Hepatocyte (in vitro differentiated cells): ENCODE measurements at regions not wholly inside any gene's neighbourhood (a gene's known extent, or its start where the extent isn't known, plus 50 kb on each side); places are given as distances from the start of the nearest gene placed in this dataset.

ENCODE experiments used
- DNase-seq: peaks from one replicate; pipeline ENCODE4 v3.0.0-alpha.2; 2016; ENCODE audit warnings: low spot score
- H2AFZ ChIP-seq: fragments of 200-600 bp; sonication (generic); 2 replicates; pipeline ENCODE4 v1.6.0; 2016; ENCODE audit warnings: antibody characterized with exemption, mild to moderate bottlenecking
- H3K27ac ChIP-seq: fragments of 200-600 bp; sonication (generic); 2 replicates; pipeline ENCODE4 v1.5.1; 2016; ENCODE audit warnings: mild to moderate bottlenecking
- H3K27me3 ChIP-seq: fragments of 200-600 bp; sonication (generic); 2 replicates; pipeline ENCODE4 v1.6.1; 2016
- H3K36me3 ChIP-seq: fragments of 200-600 bp; sonication (generic); replicated peaks from 2 replicates; pipeline ENCODE4 v1.5.1; 2016; ENCODE audit warnings: low read depth; ENCODE audit not compliant: insufficient read depth
- H3K4me1 ChIP-seq: fragments of 200-600 bp; sonication (generic); 2 replicates; pipeline ENCODE4 v1.5.1; 2016; ENCODE audit warnings: mild to moderate bottlenecking, moderate library complexity; ENCODE audit not compliant: insufficient read depth
- H3K4me2 ChIP-seq: fragments of 200-600 bp; sonication (generic); 2 replicates; pipeline ENCODE4 v1.6.0; 2016
- H3K4me3 ChIP-seq: fragments of 200-600 bp; sonication (generic); 2 replicates; pipeline ENCODE4 v1.5.1; 2016; ENCODE audit warnings: mild to moderate bottlenecking
- H3K79me2 ChIP-seq: fragments of 200-600 bp; sonication (generic); 2 replicates; pipeline ENCODE4 v1.6.0; 2017; ENCODE audit warnings: mild to moderate bottlenecking
- H3K9me2 ChIP-seq: fragments of 200-600 bp; sonication (generic); replicated peaks from 2 replicates; pipeline ENCODE4 v1.6.0; 2017; ENCODE audit warnings: mild to moderate bottlenecking; ENCODE audit not compliant: insufficient read depth
- H3K9me3 ChIP-seq: fragments of 200-600 bp; sonication (generic); 2 replicates; pipeline ENCODE4 v1.5.1; 2016; ENCODE audit warnings: low read depth, mild to moderate bottlenecking
- H4K20me1 ChIP-seq: fragments of 200-600 bp; sonication (generic); 2 replicates; pipeline ENCODE4 v1.6.0; 2016; ENCODE audit warnings: mild to moderate bottlenecking; ENCODE audit not compliant: insufficient read depth, poor library complexity, severe bottlenecking
- EZH2 ChIP-seq: fragments of 200-600 bp; sonication (generic); IDR thresholded peaks from 2 replicates; pipeline ENCODE4 v1.6.1; 2016; ENCODE audit warnings: antibody characterized with exemption, mild to moderate bottlenecking, borderline replicate concordance
- EZH2phosphoT487 ChIP-seq: fragments of 200-600 bp; sonication (generic); IDR thresholded peaks from one replicate; pipeline ENCODE4 v1.6.1; 2018; ENCODE audit warnings: antibody characterized with exemption, mild to moderate bottlenecking, low read depth, moderate library complexity; ENCODE audit not compliant: unreplicated experiment, severe bottlenecking
- WGBS: methylation state at CpG from one replicate; pipeline ENCODE4 v1.1.6; 2016; ENCODE audit warnings: low lambda C conversion rate; ENCODE audit errors: missing lambda C conversion rate; 5-methylcytosine and 5-hydroxymethylcytosine counted together
- TF ChIP-seq, protein P1 (sequence below): fragments of 200-600 bp; sonication (generic); IDR thresholded peaks from 2 replicates; pipeline ENCODE4 v1.5.1; 2016; ENCODE audit warnings: antibody characterized with exemption, mild to moderate bottlenecking; ENCODE audit not compliant: poor library complexity

DNA sequence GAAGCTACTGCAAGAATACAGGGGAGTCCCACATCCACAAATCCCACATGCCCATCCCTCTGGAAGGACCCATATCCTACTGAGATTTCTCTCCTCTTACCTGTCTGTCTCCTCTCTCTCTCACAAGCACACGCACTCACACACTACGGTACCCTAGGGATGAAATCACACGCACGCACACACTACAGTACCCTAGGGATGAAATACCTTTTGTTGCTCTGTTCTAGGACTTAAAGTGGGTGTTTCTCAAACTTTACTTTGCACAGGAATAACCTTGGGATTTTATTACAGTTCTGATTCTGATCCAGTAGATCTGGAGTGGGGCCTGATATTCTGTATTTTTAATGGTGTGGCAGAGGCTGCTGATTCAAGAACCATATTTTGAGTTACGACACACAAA, 622.2 kb upstream of the ZNF385D start:
- H3K9me3 ChIP-seq, result no peaks in the 10 kb centered on the region
- H3K4me1 ChIP-seq, result no peaks in the 10 kb centered on the region
- no peaks in the 10 kb centered on the region for H3K79me2 ChIP-seq
- H3K36me3 ChIP-seq, result no peaks in the 10 kb centered on the region
- no peaks in the 10 kb centered on the region for H3K9me2 ChIP-seq
- H3K4me3 ChIP-seq, result no peak overlapping the region
- H4K20me1 ChIP-seq, result no peaks in the 10 kb centered on the region
- H3K27me3 ChIP-seq, result peaks cover 53% of the 10 kb centered on the region
- peak overlapping the region; percentile 92 for H3K4me2 ChIP-seq
- no peak overlapping the region for H2AFZ ChIP-seq
- DNase-seq, result no peak
- TF ChIP-seq EZH2 (no peak), EZH2phosphoT487 (no peak)
- TF ChIP-seq, protein P1, sequence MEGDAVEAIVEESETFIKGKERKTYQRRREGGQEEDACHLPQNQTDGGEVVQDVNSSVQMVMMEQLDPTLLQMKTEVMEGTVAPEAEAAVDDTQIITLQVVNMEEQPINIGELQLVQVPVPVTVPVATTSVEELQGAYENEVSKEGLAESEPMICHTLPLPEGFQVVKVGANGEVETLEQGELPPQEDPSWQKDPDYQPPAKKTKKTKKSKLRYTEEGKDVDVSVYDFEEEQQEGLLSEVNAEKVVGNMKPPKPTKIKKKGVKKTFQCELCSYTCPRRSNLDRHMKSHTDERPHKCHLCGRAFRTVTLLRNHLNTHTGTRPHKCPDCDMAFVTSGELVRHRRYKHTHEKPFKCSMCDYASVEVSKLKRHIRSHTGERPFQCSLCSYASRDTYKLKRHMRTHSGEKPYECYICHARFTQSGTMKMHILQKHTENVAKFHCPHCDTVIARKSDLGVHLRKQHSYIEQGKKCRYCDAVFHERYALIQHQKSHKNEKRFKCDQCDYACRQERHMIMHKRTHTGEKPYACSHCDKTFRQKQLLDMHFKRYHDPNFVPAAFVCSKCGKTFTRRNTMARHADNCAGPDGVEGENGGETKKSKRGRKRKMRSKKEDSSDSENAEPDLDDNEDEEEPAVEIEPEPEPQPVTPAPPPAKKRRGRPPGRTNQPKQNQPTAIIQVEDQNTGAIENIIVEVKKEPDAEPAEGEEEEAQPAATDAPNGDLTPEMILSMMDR, result no peak
- H3K27ac ChIP-seq, result no peak overlapping the region
- WGBS, result 94% methylated on average over 5 of the region's 5 CpGs

DNA sequence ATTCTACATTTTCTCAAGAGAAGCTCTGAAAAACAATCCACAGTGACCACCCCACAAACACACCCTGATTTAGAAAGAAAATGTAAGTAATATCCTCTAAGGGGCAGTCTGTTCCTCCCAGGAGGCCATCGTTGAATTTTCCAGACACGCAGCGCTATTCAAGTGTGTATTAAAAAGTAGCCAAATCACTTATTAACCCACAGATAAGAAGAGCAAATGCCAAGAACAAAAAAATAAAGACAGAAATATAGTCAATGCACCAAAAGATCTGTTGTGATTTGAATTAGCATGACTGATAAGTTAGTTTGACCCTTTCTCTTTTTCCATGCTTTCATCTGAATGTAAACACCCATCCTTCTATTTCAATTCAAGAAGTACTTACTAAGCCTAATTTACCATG, 622.8 kb upstream of the ZNF385D start:
- TF ChIP-seq, protein P1, result no peak
- TF ChIP-seq EZH2, result no peak
- TF ChIP-seq EZH2phosphoT487, result no peak
- Histone ChIP-seq H3K9me2 (no peaks in the 10 kb centered on the region), H4K20me1 (no peaks in the 10 kb centered on the region), H3K4me3 (no peak overlapping the region), H3K9me3 (no peaks in the 10 kb centered on the region), H3K4me2 (no peak overlapping the region), H3K36me3 (no peaks in the 10 kb centered on the region), H3K27ac (no peak overlapping the region), H3K27me3 (peaks cover 53% of the 10 kb centered on the region), H3K4me1 (no peaks in the 10 kb centered on the region), H2AFZ (no peak overlapping the region), H3K79me2 (no peaks in the 10 kb centered on the region)
- no peak for DNase-seq
- 89% methylated on average over 3 of the region's 3 CpGs for WGBS

DNA sequence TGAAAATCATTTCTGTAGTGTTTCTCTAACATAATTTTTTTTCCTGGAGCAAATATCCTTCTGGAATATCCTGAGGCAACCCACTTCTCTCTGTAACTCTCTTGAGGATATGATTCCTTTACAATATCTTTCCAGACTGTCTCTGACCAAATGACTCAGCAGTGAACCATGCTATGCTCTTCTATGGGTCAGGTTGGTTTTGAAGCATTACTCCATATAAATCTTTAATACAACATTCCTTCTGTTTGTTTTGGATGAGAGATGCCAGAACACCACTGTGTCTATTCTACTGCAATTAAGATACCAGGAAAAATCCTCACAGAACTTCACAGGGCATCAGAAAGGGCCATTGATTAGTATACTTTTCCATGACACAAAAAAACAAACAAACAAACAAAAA, 626.4 kb upstream of the ZNF385D start:
- Histone ChIP-seq H3K36me3 (no peaks in the 10 kb centered on the region), H3K4me3 (no peak overlapping the region), H4K20me1 (no peaks in the 10 kb centered on the region), H3K27ac (no peak overlapping the region), H3K9me3 (no peaks in the 10 kb centered on the region), H3K79me2 (no peaks in the 10 kb centered on the region), H3K27me3 (peaks cover 28% of the 10 kb centered on the region), H2AFZ (no peak overlapping the region), H3K9me2 (no peaks in the 10 kb centered on the region), H3K4me2 (no peak overlapping the region), H3K4me1 (no peaks in the 10 kb centered on the region)
- no peak for DNase-seq
- TF ChIP-seq EZH2phosphoT487 (no peak), EZH2 (no peak)
- TF ChIP-seq, protein P1, result no peak

DNA sequence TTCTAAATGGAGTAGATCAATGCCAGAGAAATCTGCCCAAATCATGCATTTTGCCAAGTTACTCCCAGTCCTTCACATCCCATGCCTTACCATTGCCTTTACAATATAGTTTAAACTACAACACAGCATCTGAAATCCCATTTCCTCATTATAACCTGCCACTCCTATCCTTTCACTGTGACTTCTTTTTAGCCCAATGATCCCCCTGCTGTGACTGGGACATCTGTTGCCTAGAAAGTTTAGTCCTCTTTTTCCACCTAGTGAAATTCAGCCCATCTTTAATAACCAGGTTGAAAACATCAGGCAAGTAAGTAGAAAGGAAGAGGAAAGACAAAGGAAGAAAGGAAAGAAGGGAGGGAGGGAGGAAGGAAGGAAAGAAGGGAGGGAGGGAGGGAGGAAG, 627.9 kb upstream of the ZNF385D start:
- no peak overlapping the region for H3K27ac ChIP-seq
- H3K4me3 ChIP-seq, result no peak overlapping the region
- H4K20me1 ChIP-seq, result no peaks in the 10 kb centered on the region
- peaks cover 14% of the 10 kb centered on the region for H3K27me3 ChIP-seq
- no peaks in the 10 kb centered on the region for H3K4me1 ChIP-seq
- H2AFZ ChIP-seq, result no peak overlapping the region
- no peaks in the 10 kb centered on the region for H3K9me3 ChIP-seq
- H3K4me2 ChIP-seq, result no peak overlapping the region
- H3K36me3 ChIP-seq, result no peaks in the 10 kb centered on the region
- no peak for TF ChIP-seq EZH2phosphoT487
- TF ChIP-seq, protein P1, result no peak
- no peak for TF ChIP-seq EZH2
- H3K79me2 ChIP-seq, result no peaks in the 10 kb centered on the region
- no peak for DNase-seq
- no peaks in the 10 kb centered on the region for H3K9me2 ChIP-seq
